T1000 (cell line): ENCODE measurements at regions not wholly inside any gene's neighbourhood (a gene's known extent, or its start where the extent isn't known, plus 50 kb on each side); places are given as distances from the start of the nearest gene placed in this dataset.

Experiments used
- DNase-seq: peaks from one replicate; lab custom pipeline; 2025; ENCODE audit warnings: mixed read lengths; lab: John Stamatoyannopoulos, UW

- DNase-seq, result no peak
Observed at GRCh38 chrX:46447384-46447783, 97.8 kb downstream of the ZNF674 start.

- peak; percentile 61 for DNase-seq
Observed at GRCh38 chrX:46446727-46447378, 98.4 kb downstream of the ZNF674 start.

- peak; percentile 3 for DNase-seq
Observed at GRCh38 chrX:46444011-46444410, 101.2 kb downstream of the ZNF674 start.

GRCh38 chrX:46436744-46437143, 108.5 kb downstream of the ZNF674 start:
- no peak for DNase-seq

GRCh38 chrX:46433892-46434291, 111.3 kb downstream of the ZNF674 start:
- no peak for DNase-seq

GRCh38 chrX:46408553-46409407, 136.4 kb downstream of the ZNF674 start:
- peak; percentile 24 for DNase-seq

GRCh38 chrX:46407753-46408130, 137.5 kb downstream of the ZNF674 start:
- no peak for DNase-seq

GRCh38 chrX:46407036-46407752, 138.0 kb downstream of the ZNF674 start:
- no peak for DNase-seq

GRCh38 chrX:46404774-46405173, 140.4 kb downstream of the ZNF674 start:
- DNase-seq, result no peak

- DNase-seq, result no peak
Observed at GRCh38 chrX:46400530-46401443, 144.4 kb downstream of the ZNF674 start.

GRCh38 chrX:46398874-46399273, 146.3 kb downstream of the ZNF674 start:
- DNase-seq, result no peak

GRCh38 chrX:46398126-46398525, 147.1 kb downstream of the ZNF674 start:
- no peak for DNase-seq

GRCh38 chrX:46386511-46386910, 158.7 kb downstream of the ZNF674 start:
- DNase-seq, result no peak

- DNase-seq, result no peak
Observed at GRCh38 chrX:46383006-46383405, 162.2 kb downstream of the ZNF674 start.

GRCh38 chrX:46382595-46382994, 162.6 kb downstream of the ZNF674 start:
- no peak for DNase-seq

GRCh38 chrX:46381630-46382029, 163.6 kb downstream of the ZNF674 start:
- DNase-seq, result no peak

GRCh38 chrX:46380148-46380752, 165.0 kb downstream of the ZNF674 start:
- no peak for DNase-seq

GRCh38 chrX:46376246-46376885, 168.9 kb downstream of the ZNF674 start:
- DNase-seq, result no peak

- DNase-seq, result no peak
Observed at GRCh38 chrX:46375831-46376230, 169.4 kb downstream of the ZNF674 start.

- no peak for DNase-seq
Observed at GRCh38 chrX:46374371-46374770, 170.8 kb downstream of the ZNF674 start.

- DNase-seq, result no peak
Observed at GRCh38 chrX:46367491-46367890, 177.7 kb downstream of the ZNF674 start.
